Small intestine (tissue), 7 donors: ENCODE measurements at regions not wholly inside any gene's neighbourhood (a gene's known extent, or its start where the extent isn't known, plus 50 kb on each side); places are given as distances from the start of the nearest gene placed in this dataset.

Experiments used
- DNase-seq, 2 donors: peaks; one replicate each; pipeline versions ENCODE4 v3.0.0 to v3.0.0-alpha.2; 2013
- FAIRE-seq: peaks from 2 replicates; lab custom pipeline; 2012; peaks lifted over from hg19 to GRCh38; lab: Jason Lieb, UNC
- H3K27ac ChIP-seq, 3 donors: one replicate each; pipeline ENCODE4 v1.5.1; 2013; ENCODE audit warnings: low read length in 2 of 3, mild to moderate bottlenecking in 2 of 3, control low read depth in 1 of 3, inconsistent platforms in 1 of 3, low read depth in 1 of 3, moderate library complexity in 1 of 3
- H3K27me3 ChIP-seq, 3 donors: one replicate each; pipeline ENCODE4 v1.6.1; 2013; ENCODE audit warnings: low read length in 3 of 3, inconsistent platforms in 1 of 3; ENCODE audit not compliant: control insufficient read depth in 3 of 3, insufficient read depth in 3 of 3
- H3K36me3 ChIP-seq, 3 donors: one replicate each; pipeline ENCODE4 v1.6.1; 2013; ENCODE audit warnings: low read length in 3 of 3, inconsistent platforms in 1 of 3, low read depth in 1 of 3, mild to moderate bottlenecking in 1 of 3, moderate library complexity in 1 of 3; ENCODE audit not compliant: control insufficient read depth in 3 of 3, insufficient read depth in 2 of 3
- H3K4me1 ChIP-seq, 3 donors: one replicate each; pipeline ENCODE4 v1.6.1; 2013; ENCODE audit warnings: low read length in 2 of 3, inconsistent platforms in 1 of 3, low read depth in 1 of 3, mild to moderate bottlenecking in 1 of 3, moderate library complexity in 1 of 3; ENCODE audit not compliant: control insufficient read depth in 3 of 3, insufficient read depth in 2 of 3
- H3K4me3 ChIP-seq, 3 donors: one replicate each; pipeline ENCODE4 v1.5.1; 2013; ENCODE audit warnings: low read length in 3 of 3, control low read depth in 1 of 3, inconsistent platforms in 1 of 3, low read depth in 1 of 3, mild to moderate bottlenecking in 1 of 3, moderate library complexity in 1 of 3
- H3K9me3 ChIP-seq, 2 donors: one replicate each; pipeline ENCODE4 v1.6.1; 2013; ENCODE audit warnings: low read depth in 1 of 2, low read length in 1 of 2; ENCODE audit not compliant: control insufficient read depth in 2 of 2, insufficient read depth in 1 of 2
- WGBS, 3 donors: extraction: QIAGEN DNeasy Blood & Tissue Kit; methylation state at CpG; one replicate each; pipeline ENCODE4 v1.1.7; 2013; 5-methylcytosine and 5-hydroxymethylcytosine counted together
- donor health status: healthy with polysubstance abuse.
- donor health status: control.
- donor health status: control.
- donor health status: Bipolar disorder and iron deficiency.
- donor health status: healthy.

GRCh38 chr18:78128004-78128403, 851.6 kb upstream of the SALL3 start:
- Histone ChIP-seq H3K4me1 (no peaks in the 10 kb centered on the region), H3K27ac (no peak overlapping the region), H3K27me3 (no peaks in the 10 kb centered on the region), H3K4me3 (no peak overlapping the region), H3K36me3 (no peaks in the 10 kb centered on the region), H3K9me3 (peaks cover 0 to 24% of the 10 kb centered on the region in 2 donors)
- DNase-seq: no peak
- FAIRE-seq: no peak
- WGBS, 3 donors: 71 to 79% (median 75%) methylated on average over 8 of the region's 8 CpGs

GRCh38 chr18:78129260-78129659, 850.4 kb upstream of the SALL3 start:
- WGBS, 3 donors: 79 to 85% (median 80%) methylated on average over 8 of the region's 8 CpGs
- peaks cover 0 to 17% of the 10 kb centered on the region in 2 donors for H3K9me3 ChIP-seq
- H3K4me3 ChIP-seq: no peak overlapping the region
- FAIRE-seq (no peak), DNase-seq (no peak)
- H3K36me3 ChIP-seq: no peaks in the 10 kb centered on the region
- no peaks in the 10 kb centered on the region for H3K27me3 ChIP-seq
- no peaks in the 10 kb centered on the region for H3K4me1 ChIP-seq
- H3K27ac ChIP-seq: no peak overlapping the region

GRCh38 chr18:78130232-78131195, 849.1 kb upstream of the SALL3 start:
- DNase-seq (peak in 1 of 2 donors; percentile 56), FAIRE-seq (no peak)
- Histone ChIP-seq H3K9me3 (peaks cover 0 to 14% of the 10 kb centered on the region in 2 donors), H3K27ac (no peak overlapping the region), H3K4me3 (no peak overlapping the region), H3K36me3 (no peaks in the 10 kb centered on the region), H3K27me3 (no peaks in the 10 kb centered on the region), H3K4me1 (no peaks in the 10 kb centered on the region)
- 27 to 55% (median 35%) methylated on average over 12 of the region's 12 CpGs for WGBS, 3 donors

- Histone ChIP-seq H3K4me1 (no peaks in the 10 kb centered on the region), H3K27me3 (no peaks in the 10 kb centered on the region), H3K9me3 (no peaks in the 10 kb centered on the region), H3K36me3 (no peaks in the 10 kb centered on the region), H3K27ac (no peak overlapping the region), H3K4me3 (no peak overlapping the region)
- WGBS, 3 donors: 85 to 86% (median 85%) methylated on average over 7 of the region's 7 CpGs
- DNase-seq (no peak), FAIRE-seq (no peak)
Measured at GRCh38 chr18:78133729-78134128, 845.9 kb upstream of the SALL3 start.

- Histone ChIP-seq H3K9me3 (no peaks in the 10 kb centered on the region), H3K27ac (no peak overlapping the region), H3K4me1 (no peaks in the 10 kb centered on the region), H3K4me3 (no peak overlapping the region), H3K27me3 (no peaks in the 10 kb centered on the region), H3K36me3 (no peaks in the 10 kb centered on the region)
- 69 to 79% (median 71%) methylated on average over 6 of the region's 6 CpGs for WGBS, 3 donors
- FAIRE-seq (no peak), DNase-seq (no peak)
Measured at GRCh38 chr18:78136986-78137385, 842.6 kb upstream of the SALL3 start.

DNA sequence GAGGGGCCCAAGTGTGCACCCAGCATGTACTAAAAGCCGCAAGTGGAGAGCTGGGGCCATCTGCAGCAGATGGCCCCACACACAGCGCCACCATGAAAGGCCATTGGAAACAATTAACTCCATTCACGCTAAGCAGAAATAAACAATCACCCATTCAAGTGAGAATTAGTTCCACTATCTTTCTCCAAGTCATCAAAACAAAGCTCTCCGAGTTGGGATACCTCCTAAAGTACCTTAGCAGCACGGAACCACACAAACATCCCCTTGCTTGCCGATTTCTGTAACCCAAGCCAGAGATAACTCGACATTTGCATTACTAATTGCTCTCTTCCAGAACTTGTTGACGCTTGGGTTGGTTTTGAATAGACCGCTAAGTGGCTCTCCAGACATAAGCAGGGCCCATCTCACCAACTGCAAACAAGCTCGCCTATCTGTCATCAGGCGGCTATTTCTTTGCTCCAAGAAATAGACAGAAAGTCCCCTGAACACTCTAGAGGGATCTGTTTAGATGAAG, 840.6 kb upstream of the SALL3 start:
- H3K9me3 ChIP-seq: no peaks in the 10 kb centered on the region
- no peaks in the 10 kb centered on the region for H3K27me3 ChIP-seq
- DNase-seq (no peak), FAIRE-seq (no peak)
- H3K4me3 ChIP-seq: no peak overlapping the region
- H3K36me3 ChIP-seq: no peaks in the 10 kb centered on the region
- 43 to 51% (median 44%) methylated on average over 11 of the region's 11 CpGs for WGBS, 3 donors
- no peak overlapping the region for H3K27ac ChIP-seq
- H3K4me1 ChIP-seq: no peaks in the 10 kb centered on the region

DNA sequence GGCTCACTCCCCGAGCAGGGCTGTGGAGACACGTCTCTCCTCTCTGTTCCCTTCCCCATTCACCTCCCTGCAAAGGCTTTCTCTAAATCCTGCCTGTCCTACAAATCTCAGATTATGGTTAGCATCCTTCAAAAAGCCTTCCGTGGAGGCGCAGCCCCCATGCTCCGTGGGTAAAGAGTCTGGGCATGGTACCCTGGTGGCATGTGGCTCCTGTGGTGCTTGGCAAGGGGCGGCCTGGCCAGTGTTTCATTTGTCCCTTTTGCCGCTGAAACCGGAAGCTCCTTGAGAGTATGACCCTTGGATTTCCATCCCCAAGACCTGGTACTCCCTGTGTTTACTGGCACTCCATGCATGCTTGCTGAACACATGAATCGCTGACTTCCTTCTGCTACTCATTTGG, 839.3 kb upstream of the SALL3 start:
- FAIRE-seq (no peak), DNase-seq (no peak)
- H3K9me3 ChIP-seq: no peaks in the 10 kb centered on the region
- no peaks in the 10 kb centered on the region for H3K4me1 ChIP-seq
- H3K4me3 ChIP-seq: no peak overlapping the region
- no peaks in the 10 kb centered on the region for H3K36me3 ChIP-seq
- no peaks in the 10 kb centered on the region for H3K27me3 ChIP-seq
- 80 to 88% (median 84%) methylated on average over 9 of the region's 9 CpGs for WGBS, 3 donors
- no peak overlapping the region for H3K27ac ChIP-seq

GRCh38 chr18:78144669-78145068, 834.9 kb upstream of the SALL3 start:
- Histone ChIP-seq H3K27me3 (no peaks in the 10 kb centered on the region), H3K9me3 (no peaks in the 10 kb centered on the region), H3K27ac (no peak overlapping the region), H3K4me1 (no peaks in the 10 kb centered on the region), H3K36me3 (no peaks in the 10 kb centered on the region), H3K4me3 (no peak overlapping the region)
- DNase-seq: no peak
- 64 to 65% (median 64%) methylated on average over 11 of the region's 11 CpGs for WGBS, 3 donors
- no peak for FAIRE-seq
